Thoracic aorta (tissue), 2 donors: ENCODE measurements at regions not wholly inside any gene's neighbourhood (a gene's known extent, or its start where the extent isn't known, plus 50 kb on each side); places are given as distances from the start of the nearest gene placed in this dataset.

Source experiments
- ATAC-seq: fragments of 150-250 bp; one replicate; pipeline ENCODE4 v1.8.0; 2017; ENCODE audit warnings: low read depth; ENCODE audit not compliant: insufficient number of reproducible peaks, low FRiP score
- DNase-seq: peaks from one replicate; pipeline ENCODE4 v3.0.0-alpha.2; 2020; ENCODE audit warnings: low spot score
- H3K27ac ChIP-seq, 2 donors: fragments of 200-600 bp; sonication (generic); 1 replicate in 1 of 2; 2 replicates in 1 of 2; pipeline ENCODE4 v1.5.1; 2016; ENCODE audit warnings: mild to moderate bottlenecking in 2 of 2, moderate library complexity in 2 of 2
- H3K27me3 ChIP-seq: fragments of 200-600 bp; sonication (generic); replicated peaks from 2 replicates; pipeline ENCODE4 v1.6.0; 2016; ENCODE audit warnings: mild to moderate bottlenecking; ENCODE audit not compliant: insufficient read depth
- H3K36me3 ChIP-seq: fragments of 200-600 bp; sonication (generic); one replicate; pipeline ENCODE4 v1.5.1; 2016
- H3K4me1 ChIP-seq, 2 donors: fragments of 200-600 bp; sonication (generic); 1 replicate in 1 of 2; 2 replicates in 1 of 2; pipeline versions ENCODE4 v1.5.1 to v1.6.0; 2016; ENCODE audit warnings: low read depth in 2 of 2, mild to moderate bottlenecking in 1 of 2; ENCODE audit not compliant: control insufficient read depth in 1 of 2
- H3K4me3 ChIP-seq: fragments of 200-600 bp; sonication (generic); 2 replicates; pipeline ENCODE4 v1.5.1; 2016; ENCODE audit warnings: mild to moderate bottlenecking
- H3K9me3 ChIP-seq: fragments of 200-600 bp; sonication (generic); 2 replicates; pipeline ENCODE4 v1.5.1; 2016
- TF ChIP-seq, protein P1 (sequence below): fragments of 200-600 bp; sonication (generic); IDR thresholded peaks from one replicate; pipeline ENCODE4 v1.5.1; 2019; ENCODE audit warnings: antibody characterized with exemption

DNA sequence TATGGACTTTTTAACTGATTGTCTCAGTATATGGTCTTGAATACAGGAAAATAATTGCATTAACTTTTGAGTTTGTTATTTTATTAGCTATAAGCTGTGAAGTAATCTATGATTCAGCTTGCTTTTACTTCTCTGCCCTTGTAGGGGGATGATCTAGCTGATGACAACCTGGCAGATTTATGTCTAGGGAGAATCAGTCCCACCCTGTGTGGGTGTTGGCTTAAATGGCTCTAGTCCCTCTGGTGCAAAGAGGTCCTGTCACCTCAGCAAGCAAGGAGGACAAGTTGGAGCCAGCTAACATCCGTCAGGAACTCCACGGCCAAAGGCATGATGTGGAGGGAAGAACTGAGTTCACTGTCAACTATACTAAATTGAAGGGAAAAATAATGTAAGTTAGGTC is 495.3 kb downstream of the BMP2 start:
- H3K9me3 ChIP-seq: no peaks in the 10 kb centered on the region
- H3K27ac ChIP-seq: no peak overlapping the region
- no peaks in the 10 kb centered on the region for H3K4me1 ChIP-seq
- no peaks in the 10 kb centered on the region for H3K27me3 ChIP-seq
- no peaks in the 10 kb centered on the region for H3K36me3 ChIP-seq
- no peak for ATAC-seq
- no peak for DNase-seq
- H3K4me3 ChIP-seq: no peak overlapping the region
- TF ChIP-seq, protein P1, sequence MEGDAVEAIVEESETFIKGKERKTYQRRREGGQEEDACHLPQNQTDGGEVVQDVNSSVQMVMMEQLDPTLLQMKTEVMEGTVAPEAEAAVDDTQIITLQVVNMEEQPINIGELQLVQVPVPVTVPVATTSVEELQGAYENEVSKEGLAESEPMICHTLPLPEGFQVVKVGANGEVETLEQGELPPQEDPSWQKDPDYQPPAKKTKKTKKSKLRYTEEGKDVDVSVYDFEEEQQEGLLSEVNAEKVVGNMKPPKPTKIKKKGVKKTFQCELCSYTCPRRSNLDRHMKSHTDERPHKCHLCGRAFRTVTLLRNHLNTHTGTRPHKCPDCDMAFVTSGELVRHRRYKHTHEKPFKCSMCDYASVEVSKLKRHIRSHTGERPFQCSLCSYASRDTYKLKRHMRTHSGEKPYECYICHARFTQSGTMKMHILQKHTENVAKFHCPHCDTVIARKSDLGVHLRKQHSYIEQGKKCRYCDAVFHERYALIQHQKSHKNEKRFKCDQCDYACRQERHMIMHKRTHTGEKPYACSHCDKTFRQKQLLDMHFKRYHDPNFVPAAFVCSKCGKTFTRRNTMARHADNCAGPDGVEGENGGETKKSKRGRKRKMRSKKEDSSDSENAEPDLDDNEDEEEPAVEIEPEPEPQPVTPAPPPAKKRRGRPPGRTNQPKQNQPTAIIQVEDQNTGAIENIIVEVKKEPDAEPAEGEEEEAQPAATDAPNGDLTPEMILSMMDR: no peak

DNA sequence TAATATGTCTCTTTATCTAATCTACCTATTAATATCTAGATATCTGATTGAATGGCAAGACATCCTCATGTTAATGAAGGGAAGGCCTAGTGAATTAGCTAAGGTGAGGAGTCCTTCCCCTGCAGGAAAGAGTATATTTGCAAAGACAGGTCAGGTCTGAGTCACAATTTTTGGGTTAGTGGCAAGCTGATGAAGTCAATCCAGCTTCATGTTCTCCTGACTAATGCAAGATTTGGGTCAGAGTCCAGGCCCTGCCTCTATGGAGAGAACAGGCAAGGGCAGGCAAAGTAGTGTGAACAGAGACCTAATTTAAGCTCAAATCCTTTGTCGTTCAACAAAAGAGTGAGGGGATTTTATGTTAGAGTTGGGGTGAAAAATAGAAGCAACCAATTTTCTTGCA is 496.7 kb downstream of the BMP2 start:
- no peak for DNase-seq
- H3K36me3 ChIP-seq: no peaks in the 10 kb centered on the region

DNA sequence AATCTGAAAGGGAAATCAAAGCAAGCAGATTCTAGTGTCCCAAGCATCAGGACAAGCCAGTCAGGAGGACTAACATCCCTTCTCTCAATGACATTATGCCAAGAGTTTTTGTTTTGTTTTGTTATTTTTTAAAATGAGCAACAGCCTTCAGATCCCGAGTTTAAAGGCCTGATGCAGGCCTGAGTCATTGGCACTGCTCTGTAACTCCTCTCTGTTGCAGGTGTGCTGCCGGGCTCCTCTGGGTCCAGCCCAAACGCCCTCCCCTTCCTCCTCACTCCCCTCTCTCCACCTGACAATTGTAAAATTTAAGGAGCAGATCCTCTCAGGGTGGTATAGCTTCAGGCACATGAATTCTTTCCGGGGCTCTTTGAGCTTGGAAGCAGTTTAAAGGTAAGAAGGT is 502.0 kb downstream of the BMP2 start:
- ATAC-seq (no peak), DNase-seq (no peak)
- H3K4me1 ChIP-seq: no peaks in the 10 kb centered on the region
- no peaks in the 10 kb centered on the region for H3K27me3 ChIP-seq
- no peak overlapping the region for H3K4me3 ChIP-seq
- no peaks in the 10 kb centered on the region for H3K36me3 ChIP-seq
- no peak overlapping the region for H3K27ac ChIP-seq
- TF ChIP-seq, protein P1: no peak
- H3K9me3 ChIP-seq: no peaks in the 10 kb centered on the region

More for the DNA sequence above, 496.7 kb downstream of the BMP2 start:
- H3K4me1 ChIP-seq: no peaks in the 10 kb centered on the region
- TF ChIP-seq, protein P1: no peak
- H3K4me3 ChIP-seq: no peak overlapping the region
- H3K9me3 ChIP-seq: no peaks in the 10 kb centered on the region
- no peak overlapping the region for H3K27ac ChIP-seq
- no peak for ATAC-seq
- no peaks in the 10 kb centered on the region for H3K27me3 ChIP-seq

DNA sequence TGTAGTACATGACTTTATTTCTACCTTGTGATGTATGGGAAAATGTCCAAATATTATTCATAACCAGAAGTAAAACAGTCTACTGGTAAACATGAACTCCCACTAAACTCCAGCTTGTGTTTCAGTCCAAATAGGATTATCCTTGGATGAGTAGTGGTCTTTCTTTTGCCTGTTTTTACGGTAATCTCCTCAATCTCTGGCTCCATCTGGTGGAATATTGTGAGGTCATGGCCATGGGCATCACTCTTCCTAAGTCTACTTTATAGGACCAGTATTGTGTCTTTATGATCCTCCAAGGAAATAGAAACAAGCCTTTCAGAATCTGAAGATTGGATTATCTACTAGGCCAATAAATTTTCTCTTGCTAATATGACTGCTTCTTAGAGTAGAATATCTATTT is 505.0 kb downstream of the BMP2 start:
- TF ChIP-seq, protein P1: no peak
- no peak for DNase-seq
- ATAC-seq: no peak
- no peaks in the 10 kb centered on the region for H3K27me3 ChIP-seq
- H3K4me1 ChIP-seq: no peaks in the 10 kb centered on the region
- H3K27ac ChIP-seq: no peak overlapping the region
- no peaks in the 10 kb centered on the region for H3K9me3 ChIP-seq
- no peak overlapping the region for H3K4me3 ChIP-seq
- no peaks in the 10 kb centered on the region for H3K36me3 ChIP-seq

DNA sequence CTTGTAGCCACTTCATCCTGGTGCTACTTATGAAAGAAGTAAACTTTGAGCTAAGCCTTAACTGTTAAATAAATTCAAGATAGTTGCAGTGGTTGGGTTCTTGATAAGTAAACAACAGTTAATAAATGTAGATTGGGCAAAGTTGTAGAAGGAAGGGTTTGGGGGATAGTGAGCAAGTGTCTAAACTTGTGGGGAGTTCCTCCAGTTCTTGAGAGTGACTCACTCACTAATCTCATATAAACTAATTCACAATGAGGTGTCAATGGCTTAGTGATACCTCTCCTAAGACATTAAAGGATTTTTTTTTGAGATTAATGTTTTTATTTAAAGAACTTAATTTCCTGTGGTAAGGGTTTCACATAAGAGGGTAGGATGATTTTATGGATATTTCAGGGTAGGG is 507.4 kb downstream of the BMP2 start:
- no peaks in the 10 kb centered on the region for H3K9me3 ChIP-seq
- DNase-seq (no peak), ATAC-seq (no peak)
- H3K4me3 ChIP-seq: no peak overlapping the region
- no peaks in the 10 kb centered on the region for H3K27me3 ChIP-seq
- no peak overlapping the region for H3K27ac ChIP-seq
- no peaks in the 10 kb centered on the region for H3K4me1 ChIP-seq
- TF ChIP-seq, protein P1: no peak
- H3K36me3 ChIP-seq: no peaks in the 10 kb centered on the region
